MM.1S (cell line): ENCODE measurements at regions not wholly inside any gene's neighbourhood (a gene's known extent, or its start where the extent isn't known, plus 50 kb on each side); places are given as distances from the start of the nearest gene placed in this dataset.

ENCODE experiments used
- DNase-seq: peaks from one replicate; pipeline ENCODE4 v3.0.0-alpha.2; 2015
- H2AFZ ChIP-seq: fragments of 300-600 bp; sonication (generic); 2 replicates; pipeline ENCODE4 v1.6.0; 2016; ENCODE audit warnings: antibody characterized with exemption, low read length
- H3F3A ChIP-seq: fragments of 300-600 bp; sonication (generic); 2 replicates; pipeline ENCODE4 v1.6.1; 2016; ENCODE audit warnings: mild to moderate bottlenecking, antibody characterized with exemption, low read length, moderate library complexity, mixed read lengths; ENCODE audit not compliant: insufficient read depth
- H3K27ac ChIP-seq: fragments of 300-600 bp; sonication (generic); 2 replicates; pipeline ENCODE4 v1.5.1; 2016; ENCODE audit warnings: mild to moderate bottlenecking, low read length
- H3K27me3 ChIP-seq: fragments of 300-600 bp; sonication (generic); replicated peaks from 2 replicates; pipeline ENCODE4 v1.6.0; 2016; ENCODE audit warnings: low read length; ENCODE audit not compliant: insufficient read depth
- H3K36me3 ChIP-seq: fragments of 300-600 bp; sonication (generic); replicated peaks from 2 replicates; pipeline ENCODE4 v1.6.1; 2016; ENCODE audit warnings: mild to moderate bottlenecking, low read length, mixed read lengths; ENCODE audit not compliant: insufficient read depth
- H3K4me1 ChIP-seq: fragments of 300-600 bp; sonication (generic); 2 replicates; pipeline ENCODE4 v1.6.1; 2016; ENCODE audit warnings: low read length, mixed read lengths
- H3K4me2 ChIP-seq: fragments of 300-600 bp; sonication (generic); 2 replicates; pipeline ENCODE4 v1.6.0; 2016; ENCODE audit warnings: low read depth, low read length
- H3K4me3 ChIP-seq: fragments of 300-600 bp; sonication (generic); 2 replicates; pipeline ENCODE4 v1.5.1; 2016; ENCODE audit warnings: low read length, mixed read lengths
- H3K79me2 ChIP-seq: fragments of 300-600 bp; sonication (generic); 2 replicates; pipeline ENCODE4 v1.6.1; 2016; ENCODE audit warnings: mixed run types, low read length, mixed read lengths
- H3K9ac ChIP-seq: fragments of 300-600 bp; sonication (generic); 2 replicates; pipeline ENCODE4 v1.6.1; 2016; ENCODE audit warnings: low read length, mixed read lengths
- H3K9me2 ChIP-seq: fragments of 300-600 bp; sonication (generic); replicated peaks from 2 replicates; pipeline ENCODE4 v1.6.1; 2016; ENCODE audit warnings: mild to moderate bottlenecking, low read length, mixed read lengths; ENCODE audit not compliant: insufficient read depth
- H3K9me3 ChIP-seq: fragments of 300-600 bp; sonication (generic); replicated peaks from 2 replicates; pipeline ENCODE4 v1.6.1; 2016; ENCODE audit warnings: mild to moderate bottlenecking, low read length, mixed read lengths; ENCODE audit not compliant: insufficient read depth
- H4K20me1 ChIP-seq: fragments of 300-600 bp; sonication (generic); 2 replicates; pipeline ENCODE4 v1.6.1; 2016; ENCODE audit warnings: mild to moderate bottlenecking, low read length, moderate library complexity, mixed read lengths; ENCODE audit not compliant: insufficient read depth
- CTCF ChIP-seq: fragments of 300-600 bp; sonication (generic); IDR thresholded peaks from 2 replicates; pipeline ENCODE4 v1.5.1; 2016; ENCODE audit warnings: antibody characterized with exemption, low read length, mixed read lengths
- EZH2 ChIP-seq: fragments of 300-600 bp; sonication (generic); optimal IDR thresholded peaks from 2 replicates; pipeline ENCODE3; 2017; ENCODE audit warnings: low read depth, mild to moderate bottlenecking, antibody characterized with exemption, low read length, mixed read lengths
- EZH2phosphoT487 ChIP-seq: fragments of 300-600 bp; sonication (generic); IDR thresholded peaks from 2 replicates; pipeline ENCODE4 v1.6.1; 2018; ENCODE audit warnings: antibody characterized with exemption, low read length

- Histone ChIP-seq H3K4me1 (no peaks in the 10 kb centered on the region), H3K9ac (no peak overlapping the region), H3K27ac (no peak overlapping the region), H4K20me1 (no peaks in the 10 kb centered on the region), H3K4me3 (no peak overlapping the region), H3K9me2 (no peaks in the 10 kb centered on the region), H3K9me3 (no peaks in the 10 kb centered on the region), H3K36me3 (no peaks in the 10 kb centered on the region), H2AFZ (no peak overlapping the region), H3F3A (no peaks in the 10 kb centered on the region), H3K27me3 (no peaks in the 10 kb centered on the region), H3K4me2 (no peak overlapping the region), H3K79me2 (no peaks in the 10 kb centered on the region)
- TF ChIP-seq CTCF (no peak), EZH2 (no peak), EZH2phosphoT487 (no peak)
- DNase-seq: no peak
Observed at GRCh38 chr1:170318736-170319135, 173.0 kb downstream of the NTMT2 start.

- no peak overlapping the region for H3K4me3 ChIP-seq
- H2AFZ ChIP-seq: no peak overlapping the region
- no peaks in the 10 kb centered on the region for H3K27me3 ChIP-seq
- no peak overlapping the region for H3K9ac ChIP-seq
- DNase-seq: no peak
- H3K9me2 ChIP-seq: no peaks in the 10 kb centered on the region
- H3K4me1 ChIP-seq: no peaks in the 10 kb centered on the region
- no peaks in the 10 kb centered on the region for H3K79me2 ChIP-seq
- H4K20me1 ChIP-seq: no peaks in the 10 kb centered on the region
- H3K9me3 ChIP-seq: no peaks in the 10 kb centered on the region
- TF ChIP-seq EZH2 (no peak), EZH2phosphoT487 (no peak), CTCF (no peak)
- no peaks in the 10 kb centered on the region for H3K36me3 ChIP-seq
- H3K27ac ChIP-seq: no peak overlapping the region
- H3F3A ChIP-seq: no peaks in the 10 kb centered on the region
- H3K4me2 ChIP-seq: no peak overlapping the region
Observed at GRCh38 chr1:170321113-170321512, 175.4 kb downstream of the NTMT2 start.

GRCh38 chr1:170326186-170326585 is 180.4 kb downstream of the NTMT2 start:
- no peak overlapping the region for H3K27ac ChIP-seq
- no peaks in the 10 kb centered on the region for H3F3A ChIP-seq
- H3K4me3 ChIP-seq: no peak overlapping the region
- no peaks in the 10 kb centered on the region for H4K20me1 ChIP-seq
- no peak overlapping the region for H3K9ac ChIP-seq
- H3K4me1 ChIP-seq: no peaks in the 10 kb centered on the region
- no peaks in the 10 kb centered on the region for H3K27me3 ChIP-seq
- no peak overlapping the region for H2AFZ ChIP-seq
- no peaks in the 10 kb centered on the region for H3K79me2 ChIP-seq
- H3K36me3 ChIP-seq: no peaks in the 10 kb centered on the region
- no peak for DNase-seq
- no peak overlapping the region for H3K4me2 ChIP-seq
- TF ChIP-seq EZH2phosphoT487: no peak
- TF ChIP-seq EZH2: no peak
- TF ChIP-seq CTCF: no peak
- no peaks in the 10 kb centered on the region for H3K9me2 ChIP-seq
- H3K9me3 ChIP-seq: no peaks in the 10 kb centered on the region
